DMS53 (cell line): ENCODE measurements at regions not wholly inside any gene's neighbourhood (a gene's known extent, or its start where the extent isn't known, plus 50 kb on each side); places are given as distances from the start of the nearest gene placed in this dataset.
"Not testable (repeated sequence)": the region's sequence is repeated elsewhere in the genome, so short reads cannot be mapped to it uniquely, and the experiment has no call there.

ENCODE experiments used
- DNase-seq: peaks from one replicate; lab custom pipeline; 2025; lab: John Stamatoyannopoulos, UW

DNA sequence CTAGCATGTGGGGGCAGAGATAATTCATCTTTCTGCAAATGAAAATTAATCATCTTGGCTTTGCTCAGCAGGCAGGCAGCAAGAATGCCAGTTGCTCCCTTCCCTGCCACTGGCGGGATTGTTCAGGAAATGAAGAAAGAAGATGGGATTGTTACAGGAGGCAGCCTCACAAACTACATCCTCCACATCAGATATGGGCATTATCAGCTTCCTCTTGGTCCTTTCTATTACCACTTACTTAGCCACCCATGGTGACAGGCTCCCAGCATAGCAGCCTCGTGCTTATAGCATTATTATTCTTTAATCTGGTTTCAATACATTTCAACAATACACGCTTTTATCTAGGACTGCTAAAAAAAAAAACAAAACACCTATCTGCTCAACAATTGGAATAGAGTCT, 461.6 kb upstream of the ISX start:
- DNase-seq, result no peak

DNA sequence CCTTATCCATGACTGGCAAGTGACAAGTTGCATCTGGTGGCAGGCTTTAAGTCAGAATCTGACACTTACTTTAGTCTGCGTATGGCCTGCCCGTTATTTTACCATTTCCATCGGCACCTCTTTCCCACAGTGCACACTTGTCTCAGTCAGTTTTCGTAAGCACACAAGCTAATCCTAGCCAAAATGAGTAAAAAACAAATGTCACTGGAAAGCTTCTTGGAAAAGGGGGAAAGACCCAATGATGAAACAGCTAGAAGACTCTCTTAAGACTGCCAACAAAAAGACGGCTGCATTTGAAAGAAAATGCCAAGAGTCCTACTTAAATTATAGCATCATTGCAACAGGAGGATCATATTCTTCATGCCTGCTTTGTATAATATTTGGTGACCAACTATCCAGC, 457.9 kb upstream of the ISX start:
- no peak for DNase-seq

DNA sequence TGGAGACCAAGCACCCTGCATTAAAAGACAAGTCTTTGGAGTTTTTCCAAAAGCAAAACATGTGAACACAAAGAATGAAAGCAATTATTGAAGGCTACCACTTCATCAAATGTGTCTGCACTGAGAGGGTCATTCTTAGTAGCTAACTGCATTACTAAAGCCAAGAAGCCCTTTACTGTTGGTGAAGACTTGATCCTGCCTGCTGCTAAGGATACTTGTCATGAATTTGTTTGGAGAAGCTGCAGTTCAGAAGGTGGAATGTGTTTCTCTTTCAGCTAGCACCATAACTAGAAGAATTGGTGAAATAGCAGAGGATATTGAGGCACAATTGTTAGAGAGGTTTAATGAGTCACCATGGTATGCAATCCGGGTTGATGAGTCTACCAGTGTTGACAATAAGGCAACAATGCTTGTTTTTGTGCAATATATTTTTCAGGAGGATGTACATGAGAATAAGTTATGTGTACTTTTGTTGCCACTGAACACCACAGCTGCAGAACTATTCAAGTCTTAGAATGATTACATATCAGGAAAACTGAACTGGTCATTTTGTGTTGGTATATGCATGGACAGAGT, 457.3 kb upstream of the ISX start:
- no peak for DNase-seq

DNA sequence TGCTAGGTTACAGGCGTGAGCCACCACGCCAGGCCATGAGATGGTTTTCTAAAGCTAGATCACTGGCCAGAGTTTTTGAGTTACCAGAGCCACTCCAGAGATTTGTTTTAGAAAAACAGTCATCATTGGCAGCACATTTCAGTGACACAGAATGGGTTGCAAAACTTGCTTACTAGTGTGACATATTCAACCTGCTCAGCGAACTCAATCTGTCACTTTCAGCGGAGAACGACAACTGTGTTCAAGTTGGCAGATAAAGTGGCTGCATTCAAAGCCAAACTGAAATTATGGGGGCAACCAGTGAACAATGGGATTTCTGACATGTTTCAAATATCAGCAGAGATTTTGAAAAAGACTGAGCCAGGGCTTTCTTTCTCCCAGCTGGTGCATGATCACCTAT, 456.3 kb upstream of the ISX start:
- DNase-seq, result no peak

DNA sequence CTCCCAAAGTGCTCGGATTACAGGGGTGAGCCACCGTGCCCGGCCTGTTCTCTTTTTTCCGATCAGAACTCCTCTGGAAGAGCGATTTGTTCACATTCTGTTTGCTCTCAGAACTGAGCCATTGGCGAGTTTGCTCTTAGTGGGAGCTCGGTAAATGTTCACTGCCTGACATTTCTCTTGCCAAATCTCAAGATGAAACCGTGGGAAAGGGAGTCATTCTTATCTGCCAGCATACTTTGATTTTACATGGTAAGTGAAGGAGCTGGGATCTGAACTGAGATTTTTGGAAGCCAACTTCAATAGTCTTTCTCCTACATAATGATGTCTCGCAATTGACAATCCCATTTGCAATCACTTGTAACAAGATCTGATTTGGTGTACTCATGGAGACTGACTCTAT, 445.8 kb upstream of the ISX start:
- no peak for DNase-seq

DNA sequence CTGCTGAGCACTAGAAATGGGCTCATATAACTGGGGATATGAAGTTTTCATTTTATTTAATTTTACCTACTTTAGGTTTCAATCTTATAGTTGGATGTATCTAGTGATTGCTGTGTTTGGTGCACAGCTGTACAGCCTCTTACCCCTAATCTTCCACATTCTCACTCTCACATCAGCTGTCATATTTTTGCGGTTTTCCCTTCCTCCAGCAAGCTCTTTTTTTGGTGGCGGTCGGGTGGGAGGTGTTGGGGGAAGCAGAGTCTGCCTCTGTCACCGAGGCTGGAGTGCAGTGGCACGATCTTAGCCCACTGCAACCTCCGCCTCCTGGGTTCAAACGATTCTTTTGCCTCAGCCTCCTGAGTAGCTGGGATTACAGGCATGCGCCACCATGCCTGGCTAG, 445.1 kb upstream of the ISX start:
- no peak for DNase-seq

DNA sequence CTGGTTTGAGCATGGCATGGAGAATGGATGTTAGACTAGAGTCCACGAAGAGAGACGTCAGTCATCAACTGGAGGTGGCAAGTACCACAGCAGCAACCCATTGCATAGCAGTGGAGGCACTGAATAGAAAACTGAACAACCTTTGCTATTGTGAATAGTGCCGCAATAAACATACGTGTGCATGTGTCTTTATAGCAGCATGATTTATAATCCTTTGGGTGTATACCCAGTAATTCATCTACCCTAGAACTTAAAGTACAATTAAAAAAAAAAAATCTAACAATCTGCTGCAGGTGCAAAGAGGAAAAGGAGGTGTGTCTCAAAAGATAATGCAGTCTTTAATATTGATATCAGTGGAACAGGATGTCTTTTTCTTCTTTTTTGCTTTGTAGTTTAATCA, 443.4 kb upstream of the ISX start:
- no peak for DNase-seq

DNA sequence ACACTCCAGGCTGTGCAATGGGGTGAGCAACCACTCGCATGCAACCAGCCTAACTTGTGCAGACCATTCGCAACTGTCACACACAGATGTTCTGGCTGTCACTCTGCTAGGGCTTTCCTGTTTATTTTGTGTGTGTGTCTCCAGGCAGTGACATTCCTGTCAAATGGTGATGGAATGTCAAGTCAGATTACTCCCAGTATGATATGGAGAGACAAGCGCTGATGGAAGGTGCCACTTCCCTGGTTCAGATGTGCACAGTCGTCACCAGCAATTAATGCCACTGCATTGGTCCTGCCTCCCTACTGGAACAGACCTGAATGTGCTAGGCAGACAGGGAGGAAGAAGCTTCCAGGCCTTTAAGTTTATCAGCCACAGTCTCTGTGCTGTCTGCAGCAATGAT, 442.4 kb upstream of the ISX start:
- no peak for DNase-seq

DNA sequence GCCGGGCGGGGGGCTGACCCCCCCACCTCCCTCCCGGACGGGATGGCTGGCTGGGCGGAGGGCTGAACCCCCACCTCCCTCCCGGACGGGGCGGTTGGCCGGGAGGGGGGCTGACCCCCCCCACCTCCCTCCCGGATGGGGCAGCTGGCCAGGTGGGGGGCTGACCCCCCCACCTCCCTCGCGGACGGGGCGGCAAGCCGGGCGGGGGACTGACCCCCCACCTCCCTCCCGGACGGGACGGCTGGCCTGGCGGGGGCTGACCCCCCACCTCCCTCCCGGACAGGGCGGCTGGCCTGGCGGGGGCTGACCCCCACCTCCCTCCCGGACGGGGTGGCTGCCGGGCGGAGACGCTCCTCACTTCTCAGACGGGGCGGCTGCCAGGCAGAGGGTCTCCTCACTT, 440.1 kb upstream of the ISX start:
- not testable (repeated sequence) for DNase-seq

DNA sequence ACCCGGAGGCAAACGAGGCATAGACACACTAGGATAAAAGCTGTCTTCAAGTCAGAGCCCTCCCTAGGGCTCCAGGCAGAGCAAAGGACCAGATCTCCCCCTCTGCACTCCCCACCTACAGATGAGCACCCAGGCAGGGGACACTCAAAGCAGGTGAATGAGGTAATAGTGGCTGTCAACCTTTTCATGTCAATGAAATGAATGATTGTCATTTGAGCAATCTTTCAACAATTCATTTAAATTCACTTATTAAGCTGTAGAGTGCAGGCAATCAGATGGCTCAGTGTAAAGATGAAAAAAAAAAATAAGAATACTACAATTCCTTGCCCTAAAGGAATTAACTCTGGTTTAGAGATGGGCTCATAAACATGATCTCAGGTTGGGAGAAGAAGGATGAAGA, 427.8 kb upstream of the ISX start:
- DNase-seq, result no peak

DNA sequence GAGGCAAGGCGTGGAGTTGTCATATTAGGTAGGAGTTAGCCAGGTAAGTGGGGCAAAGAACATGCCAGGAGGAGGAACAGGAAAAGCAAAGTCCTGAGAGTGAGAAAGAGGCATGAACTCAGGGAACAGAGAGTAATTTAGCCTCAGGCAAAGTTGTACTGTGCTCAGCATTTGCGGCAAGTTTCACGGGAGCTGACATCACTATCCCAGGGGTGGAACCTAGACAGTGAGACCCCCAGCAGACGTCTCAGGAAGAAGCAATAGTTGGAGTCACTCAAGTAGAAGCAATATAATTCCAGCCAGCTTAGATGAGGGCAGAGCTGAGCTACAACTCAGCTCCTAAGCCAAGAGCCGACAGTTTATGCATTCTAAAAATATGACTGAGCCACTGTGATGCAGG, 426.0 kb upstream of the ISX start:
- DNase-seq, result no peak

DNA sequence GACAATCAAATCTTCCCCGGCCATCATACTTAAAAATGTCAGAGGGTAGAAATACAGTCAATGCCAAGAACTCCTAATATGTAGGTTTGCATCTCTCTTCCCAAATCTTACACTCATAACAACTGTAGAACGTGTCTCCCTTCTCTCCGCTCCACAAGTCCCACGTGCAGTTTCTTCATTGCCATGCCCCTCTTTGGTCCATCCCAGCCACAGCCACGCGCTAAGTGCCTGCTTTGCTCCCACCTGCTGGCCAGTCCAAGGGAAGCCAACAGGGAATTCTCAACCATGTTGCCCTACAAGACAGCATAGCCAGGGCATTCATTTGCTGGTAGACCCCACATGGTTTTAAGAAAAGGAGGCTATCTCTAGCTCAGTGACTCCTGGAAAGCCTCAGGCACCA, 420.6 kb upstream of the ISX start:
- no peak for DNase-seq

DNA sequence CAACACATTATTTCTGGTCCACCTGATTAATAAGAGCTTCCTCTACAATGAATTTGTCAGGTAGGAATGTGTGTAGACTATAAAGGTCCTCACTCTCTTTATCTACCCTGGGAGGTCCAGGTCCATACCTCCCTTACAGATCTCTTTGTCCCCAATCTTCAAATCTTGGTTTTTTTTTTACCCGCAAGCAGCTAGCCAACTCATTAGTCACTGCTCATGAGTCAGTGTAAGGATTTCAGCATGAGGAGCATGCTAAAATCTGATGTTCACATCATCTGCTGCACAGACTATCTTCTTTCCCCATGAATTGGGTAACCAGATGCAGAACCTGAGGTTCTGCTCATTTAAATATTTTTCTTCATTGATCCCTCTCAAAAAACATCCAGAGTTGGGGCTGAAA, 397.0 kb upstream of the ISX start:
- DNase-seq, result no peak

DNA sequence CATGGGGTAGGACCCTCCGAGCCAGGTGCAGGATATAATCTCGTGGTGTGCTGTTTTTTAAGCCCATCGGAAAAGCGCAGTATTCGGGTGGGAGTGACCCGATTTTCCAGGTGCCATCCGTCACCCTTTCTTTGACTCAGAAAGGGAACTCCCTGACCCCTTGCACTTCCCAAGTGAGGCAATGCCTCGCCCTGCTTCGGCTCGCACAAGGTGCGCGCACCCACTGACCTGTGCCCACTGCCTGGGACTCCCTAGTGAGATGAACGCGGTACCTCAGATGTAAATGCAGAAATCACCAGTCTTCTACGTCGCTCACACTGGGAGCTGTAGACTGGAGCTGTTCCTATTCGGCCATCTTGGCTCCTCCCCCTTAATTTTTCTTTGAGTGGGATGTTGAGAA, 382.9 kb upstream of the ISX start:
- not testable (repeated sequence) for DNase-seq

DNA sequence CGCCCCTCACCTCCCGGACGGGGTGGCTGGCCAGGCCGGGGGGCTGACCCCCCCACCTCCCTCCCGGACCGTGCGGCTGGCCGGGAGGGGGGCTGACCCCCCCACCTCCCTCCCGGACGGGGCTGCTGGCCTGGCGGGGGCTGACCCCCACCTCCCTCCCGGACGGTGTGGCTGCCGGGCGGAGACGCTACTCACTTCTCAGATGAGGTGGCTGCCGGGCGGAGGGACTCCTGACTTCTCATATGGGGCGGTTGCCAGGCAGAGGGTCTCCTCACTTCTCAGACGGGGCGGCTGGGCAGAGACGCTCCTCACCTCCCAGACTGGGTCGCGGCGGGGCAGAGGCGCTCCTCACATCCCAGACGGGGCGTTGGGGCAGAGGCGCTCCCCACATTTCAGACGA, 381.7 kb upstream of the ISX start:
- not testable (repeated sequence) for DNase-seq

DNA sequence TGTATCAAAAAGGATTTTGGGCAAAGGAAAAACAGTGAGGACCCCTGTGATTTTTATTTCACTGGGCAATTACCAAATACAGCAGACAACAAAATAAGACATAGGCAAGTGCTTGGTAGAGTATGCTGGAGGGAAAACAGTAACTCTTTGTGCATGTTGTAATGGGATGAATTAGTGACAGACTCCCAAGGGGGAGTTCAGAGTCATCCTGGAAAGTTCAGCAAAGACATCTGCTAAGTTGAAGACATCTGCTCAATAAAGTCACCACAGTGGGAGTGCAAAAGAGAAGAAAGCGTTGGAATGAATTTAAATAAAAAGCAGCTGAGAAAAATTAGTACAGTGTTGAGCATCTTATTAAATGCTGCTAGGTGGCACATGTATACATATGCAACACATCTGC, 378.8 kb upstream of the ISX start:
- DNase-seq, result no peak

DNA sequence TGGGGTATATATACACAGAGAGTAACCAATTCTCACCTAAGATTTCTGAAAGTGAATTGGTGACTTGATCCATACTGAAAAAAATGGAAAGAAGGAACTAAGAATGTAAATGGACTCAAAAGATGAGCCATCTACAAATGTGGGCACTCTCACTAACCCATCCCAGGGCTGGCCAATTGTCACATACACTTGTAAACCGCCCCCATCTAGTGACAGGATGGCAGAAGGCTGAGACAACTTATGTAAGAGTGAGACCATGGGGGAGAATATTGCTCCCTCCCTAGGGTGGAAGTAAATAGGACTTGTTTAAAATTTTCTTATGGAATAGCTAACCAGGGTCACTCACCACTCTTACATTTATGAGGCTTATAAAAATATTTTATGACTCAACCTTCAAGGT, 377.1 kb upstream of the ISX start:
- no peak for DNase-seq

DNA sequence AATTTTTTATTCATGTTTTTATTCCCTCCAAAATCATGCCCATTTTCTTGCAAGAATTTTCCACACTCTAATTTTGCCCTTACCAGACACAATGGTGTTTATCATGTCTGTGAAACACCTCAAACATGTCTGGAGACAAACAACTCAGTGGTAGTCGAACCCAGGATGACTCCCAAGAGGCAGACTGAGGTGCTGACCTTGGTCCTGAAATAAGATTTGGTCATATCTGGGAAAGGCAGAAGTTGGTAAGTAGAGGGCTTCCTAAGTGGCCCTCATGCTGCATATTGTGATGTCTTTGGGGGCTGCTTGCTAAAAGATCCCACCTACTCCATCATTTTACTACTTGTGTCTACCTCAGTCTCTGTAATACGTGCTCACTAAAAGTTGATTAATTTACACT, 369.4 kb upstream of the ISX start:
- DNase-seq, result no peak

DNA sequence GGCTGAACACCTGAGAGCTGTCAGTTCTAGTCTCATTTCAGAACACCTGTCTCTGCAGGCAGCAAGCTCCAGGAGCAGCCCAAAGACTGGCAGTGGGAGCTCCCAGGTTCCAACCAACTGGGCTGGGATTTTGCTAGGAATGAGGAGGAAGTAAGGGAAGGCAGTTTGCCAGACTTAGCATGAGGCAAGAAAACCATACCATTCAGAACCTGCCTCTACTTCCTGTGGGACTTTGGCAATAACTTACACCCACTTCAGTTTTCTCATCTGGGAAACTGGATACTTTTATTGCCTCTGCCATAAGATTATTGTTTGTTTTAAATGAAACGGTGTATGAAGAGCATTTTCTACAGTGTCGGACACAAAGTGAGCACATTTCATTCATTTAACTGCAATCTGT, 363.7 kb upstream of the ISX start:
- DNase-seq, result no peak

DNA sequence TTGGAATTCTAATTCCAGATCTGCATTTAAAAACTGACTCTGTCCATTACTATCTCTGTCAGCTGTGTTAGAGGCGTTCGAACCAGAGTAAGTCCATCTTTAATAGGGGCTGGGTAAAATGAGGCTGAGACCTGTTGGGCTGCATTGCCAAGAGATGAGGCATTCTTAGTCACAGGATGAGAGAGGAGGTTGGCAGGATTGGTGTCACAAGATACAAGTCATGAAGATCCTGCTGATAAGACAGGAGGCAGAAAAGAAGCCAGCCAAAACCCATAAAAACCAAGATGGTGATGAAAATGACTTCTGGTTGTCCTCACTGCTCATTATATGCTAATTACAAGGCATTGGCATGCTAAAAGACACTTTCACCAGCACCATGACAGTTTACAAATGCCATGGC, 356.3 kb upstream of the ISX start:
- DNase-seq, result no peak

DNA sequence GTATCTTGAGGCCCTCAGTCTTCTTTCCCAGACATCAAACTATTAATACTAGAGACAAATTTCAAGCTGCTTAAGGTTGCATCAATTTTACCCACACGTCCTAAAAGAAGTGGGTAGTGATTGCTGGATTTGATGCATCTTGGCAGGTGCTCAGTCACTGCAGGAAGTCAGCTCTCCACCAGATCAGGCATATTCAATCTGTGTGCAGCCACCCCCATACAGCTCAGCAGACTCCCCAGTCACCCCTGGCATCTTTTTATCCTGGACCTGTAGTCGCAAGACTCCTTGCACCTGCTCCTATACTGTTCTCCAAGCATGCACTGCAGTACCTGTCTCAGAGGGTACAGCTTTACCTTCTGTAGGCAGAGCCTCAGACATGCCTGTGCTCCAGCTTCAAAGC, 343.1 kb upstream of the ISX start:
- no peak for DNase-seq

DNA sequence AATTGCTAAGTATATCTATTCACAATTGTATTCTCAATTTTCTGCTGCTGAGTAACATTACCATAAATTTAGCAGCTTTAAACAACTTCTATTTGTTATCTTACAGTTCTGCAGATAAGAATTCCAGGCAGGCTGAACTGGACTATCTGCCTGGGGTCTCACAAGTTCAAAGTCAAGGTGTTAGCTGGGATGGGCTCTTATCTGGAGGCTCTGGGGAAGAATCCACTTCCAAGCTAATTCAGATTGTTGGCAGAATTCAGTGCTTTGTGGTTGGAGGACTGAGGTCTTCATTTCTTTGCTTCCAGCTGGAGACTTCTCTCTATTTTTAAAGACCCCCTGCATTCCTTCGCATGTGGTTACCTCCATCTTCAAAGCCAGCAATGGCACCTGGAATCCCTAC, 329.9 kb upstream of the ISX start:
- DNase-seq, result no peak

DNA sequence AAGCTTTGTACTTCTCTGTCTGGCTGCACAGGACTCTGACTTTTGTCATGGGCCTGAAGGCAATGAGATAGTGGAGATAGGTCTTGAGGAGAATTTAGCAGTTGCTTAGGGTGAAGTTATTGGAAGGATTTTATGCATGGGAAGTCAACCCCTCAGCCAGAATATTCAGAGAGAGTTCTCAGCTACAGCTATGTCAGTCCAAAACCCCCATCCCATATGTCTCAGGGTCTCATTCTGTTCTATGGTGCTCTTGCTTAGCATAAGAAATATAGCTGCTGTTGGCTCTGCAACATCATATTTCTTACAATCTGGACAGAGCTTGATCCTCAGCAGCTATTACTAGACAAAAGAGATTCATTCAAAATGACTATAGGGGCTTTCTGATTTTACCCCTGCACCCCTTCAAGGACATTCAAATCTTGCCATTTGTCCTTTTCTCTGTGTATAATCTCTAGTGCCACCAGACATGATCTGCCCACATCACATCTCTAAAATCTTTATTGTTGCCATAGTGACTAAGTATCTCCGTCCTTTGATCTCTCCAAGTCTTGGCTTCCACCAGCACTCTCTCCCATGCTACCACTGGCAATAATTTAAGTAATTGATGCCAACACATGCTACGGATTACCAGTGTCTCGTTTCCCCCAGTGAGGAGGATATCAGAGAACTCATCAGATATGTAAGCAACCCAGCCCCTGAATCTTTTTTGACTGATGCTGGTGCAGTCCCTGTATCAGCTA, 327.1 kb upstream of the ISX start:
- no peak for DNase-seq

DNA sequence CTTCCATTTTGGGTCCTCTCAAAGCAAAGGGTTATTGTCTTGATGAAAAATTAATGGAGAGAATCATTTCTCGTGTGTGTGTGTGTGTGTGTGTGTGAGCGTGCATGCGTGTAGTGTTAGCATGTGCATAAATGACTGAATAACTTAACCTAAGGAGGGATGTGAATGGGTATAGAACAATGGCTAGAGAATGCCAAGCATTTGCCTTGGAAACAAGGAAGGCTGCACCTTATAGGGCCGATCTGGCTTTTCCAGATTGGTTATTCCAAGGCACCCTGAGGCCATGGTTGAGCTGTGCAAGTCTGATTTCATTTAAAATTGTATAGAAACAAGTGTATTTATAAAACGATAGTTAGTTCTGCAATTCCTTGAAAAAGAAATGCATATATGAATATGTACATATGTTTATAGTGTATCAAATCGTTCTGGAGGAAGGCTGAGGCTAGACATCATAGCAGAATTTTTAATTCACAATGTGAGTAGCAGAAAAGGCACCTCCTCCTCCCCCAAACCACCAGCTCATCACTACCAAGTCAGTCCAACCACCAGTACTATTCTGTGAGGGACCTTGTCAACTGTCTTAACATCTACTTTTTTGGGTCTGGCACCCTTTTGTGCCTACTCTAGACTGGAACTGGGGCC, 322.7 kb upstream of the ISX start:
- DNase-seq, result no peak
